GM18861 (cell line): ENCODE measurements at regions not wholly inside any gene's neighbourhood (a gene's known extent, or its start where the extent isn't known, plus 50 kb on each side); places are given as distances from the start of the nearest gene placed in this dataset.

Experiments used
- ATAC-seq: cut with Tn5 transposase; IDR thresholded peaks from one replicate; pipeline ENCODE4 v1.9.1; 2021; ENCODE audit not compliant: unreplicated experiment

- ATAC-seq = no peak
These were observed 96.6 kb upstream of the POU2AF2 start for GRCh38 chr11:111148953-111149352.

GRCh38 chr11:111148121-111148520 lies 97.4 kb upstream of the POU2AF2 start:
- ATAC-seq = no peak

- no peak for ATAC-seq
These were observed 107.7 kb upstream of the POU2AF2 start for GRCh38 chr11:111137846-111138245.

GRCh38 chr11:111135778-111136570 lies 109.6 kb upstream of the POU2AF2 start:
- no peak for ATAC-seq

GRCh38 chr11:111135101-111135500 lies 110.4 kb upstream of the POU2AF2 start:
- ATAC-seq = no peak

GRCh38 chr11:111128076-111128870 lies 117.3 kb upstream of the POU2AF2 start:
- no peak for ATAC-seq

- no peak for ATAC-seq
These were observed 120.8 kb upstream of the POU2AF2 start for GRCh38 chr11:111124724-111125123.

- no peak for ATAC-seq
These were observed 121.8 kb upstream of the POU2AF2 start for GRCh38 chr11:111123463-111124398.

GRCh38 chr11:111120696-111121302 lies 124.7 kb upstream of the POU2AF2 start:
- no peak for ATAC-seq

GRCh38 chr11:111120161-111120560 lies 125.4 kb upstream of the POU2AF2 start:
- ATAC-seq = no peak

GRCh38 chr11:111119751-111120150 lies 125.8 kb upstream of the POU2AF2 start:
- ATAC-seq = no peak

- ATAC-seq = peak; percentile 55
These were observed 129.6 kb upstream of the POU2AF2 start for GRCh38 chr11:111115890-111116289.

GRCh38 chr11:111114091-111114490 lies 131.4 kb upstream of the POU2AF2 start:
- ATAC-seq = no peak

GRCh38 chr11:111112614-111113013 lies 132.9 kb upstream of the POU2AF2 start:
- ATAC-seq = no peak

- no peak for ATAC-seq
These were observed 138.0 kb upstream of the POU2AF2 start for GRCh38 chr11:111107501-111107900.

- ATAC-seq = no peak
These were observed 138.9 kb upstream of the POU2AF2 start for GRCh38 chr11:111106641-111107040.

GRCh38 chr11:111105566-111105965 lies 140.0 kb upstream of the POU2AF2 start:
- no peak for ATAC-seq

GRCh38 chr11:111104185-111104584 lies 141.3 kb upstream of the POU2AF2 start:
- ATAC-seq = no peak

- no peak for ATAC-seq
These were observed 143.6 kb upstream of the POU2AF2 start for GRCh38 chr11:111101881-111102280.

- no peak for ATAC-seq
These were observed 146.4 kb upstream of the POU2AF2 start for GRCh38 chr11:111099028-111099713.
